AG04449 (cell line): ENCODE measurements at regions not wholly inside any gene's neighbourhood (a gene's known extent, or its start where the extent isn't known, plus 50 kb on each side); places are given as distances from the start of the nearest gene placed in this dataset.

ENCODE experiments used
- CTCF ChIA-PET: fragments of 350-600 bp; formaldehyde crosslinking; extraction: SDS; loops from one replicate; lab custom pipeline; 2021; ENCODE audit warnings: antibody characterized with exemption; lab: Yijun Ruan, JAX
- POLR2A ChIA-PET: fragments of 400-600, 350-600 bp; formaldehyde crosslinking; extraction: SDS; loops from one replicate; lab custom pipeline; 2020; ENCODE audit warnings: antibody characterized with exemption, inconsistent platforms; lab: Yijun Ruan, JAX
- DNase-seq: peaks from one replicate; pipeline ENCODE4 v3.0.0-alpha.2; 2010; ENCODE audit warnings: low read depth, low spot score
- H3K4me3 ChIP-seq: 2 replicates; pipeline ENCODE4 v1.5.1; 2011; ENCODE audit warnings: low read depth, mild to moderate bottlenecking, control low read depth, low read length
- TF ChIP-seq, protein P1 (sequence below): IDR thresholded peaks from one replicate; pipeline ENCODE4 v1.5.1; 2011; ENCODE audit warnings: mild to moderate bottlenecking, moderate library complexity, low read length, control low read depth, inconsistent platforms; ENCODE audit not compliant: insufficient read depth; ENCODE audit errors: missing control alignments

DNA sequence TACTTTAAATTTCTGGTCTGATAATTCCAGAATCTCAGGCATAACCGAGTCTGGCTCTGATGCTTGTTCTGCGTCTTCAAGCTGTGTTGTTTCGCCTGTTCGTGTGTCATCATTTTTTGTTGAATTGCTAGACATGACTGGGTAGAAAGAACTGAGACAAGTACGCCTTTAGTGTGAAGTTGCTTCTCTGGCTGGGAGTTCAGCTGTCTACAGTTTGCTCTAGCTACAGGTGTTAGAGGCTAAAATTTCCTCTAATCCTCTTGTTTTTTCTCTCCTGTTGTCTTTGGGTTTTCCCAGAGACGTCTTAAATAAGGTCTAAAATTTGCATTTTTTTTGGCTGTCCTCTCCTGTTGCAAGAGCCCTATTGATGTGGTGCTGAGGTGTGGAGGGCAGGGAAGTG lies 100.3 kb downstream of the FAM50B start:
- POLR2A ChIA-PET = no interaction called here
- H3K4me3 ChIP-seq = no peak overlapping the region
- CTCF ChIA-PET = interaction anchor here (0.7 to 2.8 kb wide), 7 partner anchors 11 to 100 kb away, joined by 3 to 16 read pairs (median 4); partner anchors contain the start of gene FAM50B
- TF ChIP-seq, protein P1, sequence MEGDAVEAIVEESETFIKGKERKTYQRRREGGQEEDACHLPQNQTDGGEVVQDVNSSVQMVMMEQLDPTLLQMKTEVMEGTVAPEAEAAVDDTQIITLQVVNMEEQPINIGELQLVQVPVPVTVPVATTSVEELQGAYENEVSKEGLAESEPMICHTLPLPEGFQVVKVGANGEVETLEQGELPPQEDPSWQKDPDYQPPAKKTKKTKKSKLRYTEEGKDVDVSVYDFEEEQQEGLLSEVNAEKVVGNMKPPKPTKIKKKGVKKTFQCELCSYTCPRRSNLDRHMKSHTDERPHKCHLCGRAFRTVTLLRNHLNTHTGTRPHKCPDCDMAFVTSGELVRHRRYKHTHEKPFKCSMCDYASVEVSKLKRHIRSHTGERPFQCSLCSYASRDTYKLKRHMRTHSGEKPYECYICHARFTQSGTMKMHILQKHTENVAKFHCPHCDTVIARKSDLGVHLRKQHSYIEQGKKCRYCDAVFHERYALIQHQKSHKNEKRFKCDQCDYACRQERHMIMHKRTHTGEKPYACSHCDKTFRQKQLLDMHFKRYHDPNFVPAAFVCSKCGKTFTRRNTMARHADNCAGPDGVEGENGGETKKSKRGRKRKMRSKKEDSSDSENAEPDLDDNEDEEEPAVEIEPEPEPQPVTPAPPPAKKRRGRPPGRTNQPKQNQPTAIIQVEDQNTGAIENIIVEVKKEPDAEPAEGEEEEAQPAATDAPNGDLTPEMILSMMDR = no peak
- no peak for DNase-seq

GRCh38 chr6:3956054-3956453 lies 106.9 kb downstream of the FAM50B start:
- no peak for DNase-seq
- H3K4me3 ChIP-seq = no peak overlapping the region
- TF ChIP-seq, protein P1 = no peak
- CTCF ChIA-PET = interaction anchor here (1.2 to 3.9 kb wide), 3 partner anchors 12 to 106 kb away, joined by 3 to 22 read pairs (median 19); partner anchors contain the start of gene FAM50B
- POLR2A ChIA-PET = no interaction called here

- TF ChIP-seq, protein P1 = no peak
These were observed 108.1 kb downstream of the FAM50B start for GRCh38 chr6:3957321-3957720.

GRCh38 chr6:3958255-3958654 lies 109.1 kb downstream of the FAM50B start:
- CTCF ChIA-PET = interaction anchor here (0.7 to 3.9 kb wide), 6 partner anchors 9 to 252 kb away, joined by 3 to 22 read pairs (median 4); partner anchors contain the start of gene FAM50B
- DNase-seq = no peak
- POLR2A ChIA-PET = interaction anchor here (0.7 kb wide), 1 partner anchor 45 kb away, joined by 3 read pairs; no protein-coding TSS in a partner anchor

More at GRCh38 chr6:3957321-3957720, 108.1 kb downstream of the FAM50B start:
- CTCF ChIA-PET = interaction anchor here (0.7 to 3.9 kb wide), 5 partner anchors 21 to 253 kb away, joined by 3 to 22 read pairs (median 4); partner anchors contain the start of gene FAM50B
- POLR2A ChIA-PET = no interaction called here
- DNase-seq = no peak
- no peak overlapping the region for H3K4me3 ChIP-seq

GRCh38 chr6:3959385-3959784 lies 110.2 kb downstream of the FAM50B start:
- no peak overlapping the region for H3K4me3 ChIP-seq
- no peak for DNase-seq
- TF ChIP-seq, protein P1 = no peak
- ChIA-PET POLR2A (no interaction called here), CTCF (interaction anchor here (1.1 to 3.9 kb wide), 5 partner anchors 8 to 110 kb away, joined by 3 to 22 read pairs (median 3); partner anchors contain the start of gene FAM50B)

More at GRCh38 chr6:3958255-3958654, 109.1 kb downstream of the FAM50B start:
- no peak overlapping the region for H3K4me3 ChIP-seq
- TF ChIP-seq, protein P1 = no peak

DNA sequence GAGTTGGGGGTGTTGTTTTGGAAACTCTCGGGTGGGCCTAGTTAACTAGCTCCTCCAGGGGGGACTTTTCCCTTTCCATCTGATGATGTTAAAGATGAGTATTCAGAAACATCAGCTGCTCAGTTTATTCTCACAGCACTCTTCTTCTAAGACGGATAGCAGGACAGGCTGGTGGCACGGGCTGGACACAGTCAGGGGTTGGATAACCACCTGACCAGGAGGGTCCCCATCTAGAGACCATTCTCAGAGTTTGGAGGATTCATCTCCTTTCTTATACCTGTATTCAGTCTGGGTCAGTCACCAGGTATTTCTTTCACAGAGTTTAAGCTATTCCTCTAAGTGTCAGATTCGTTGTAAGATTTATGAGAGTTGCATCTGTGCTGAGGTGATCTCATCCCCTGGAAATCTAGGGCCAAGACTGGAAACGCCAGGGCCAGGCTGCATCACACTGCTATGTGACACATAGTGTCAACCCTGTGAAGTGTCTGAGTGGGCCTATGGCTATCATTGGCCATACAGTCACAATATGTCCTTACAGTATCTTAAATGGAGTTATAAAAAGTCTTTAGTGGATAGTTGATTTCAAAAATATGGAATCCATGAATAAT lies 111.7 kb downstream of the FAM50B start:
- CTCF ChIA-PET = interaction anchor here (0.8 to 2.2 kb wide), 4 partner anchors 9 to 17 kb away, joined by 3 to 16 read pairs (median 3); no protein-coding TSS in a partner anchor
- no peak overlapping the region for H3K4me3 ChIP-seq
- no peak for DNase-seq
- POLR2A ChIA-PET = no interaction called here
- TF ChIP-seq, protein P1 = no peak
